GM12874 (cell line): ENCODE measurements at regions not wholly inside any gene's neighbourhood (a gene's known extent, or its start where the extent isn't known, plus 50 kb on each side); places are given as distances from the start of the nearest gene placed in this dataset.

Experiments
- CTCF ChIP-seq: IDR thresholded peaks from 2 replicates; pipeline ENCODE4 v1.5.1; 2011; ENCODE audit warnings: low read depth, mild to moderate bottlenecking, control low read depth, low read length, moderate library complexity; ENCODE audit not compliant: insufficient read depth

DNA sequence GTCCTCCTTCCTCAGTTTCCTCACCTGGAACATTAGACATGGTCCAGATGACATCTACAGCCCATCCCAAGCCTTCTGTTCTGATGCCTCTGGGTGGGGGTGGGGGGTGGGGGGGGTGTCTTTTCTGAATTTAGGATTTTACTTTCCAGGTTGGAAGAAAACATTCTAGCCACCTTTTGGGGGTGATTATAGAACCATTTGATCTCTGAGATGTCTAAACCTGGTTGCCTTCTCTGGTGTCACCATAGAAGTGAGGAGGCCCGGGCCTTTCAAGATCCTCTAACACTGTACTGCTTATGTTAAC lies 411.0 kb upstream of the ZMIZ1 start:
- TF ChIP-seq CTCF, result no peak

- TF ChIP-seq CTCF, result no peak
Measured at GRCh38 chr10:78658645-78659597, 409.8 kb upstream of the ZMIZ1 start.

- TF ChIP-seq CTCF, result no peak
Measured at GRCh38 chr10:78659598-78659967, 409.2 kb upstream of the ZMIZ1 start.

DNA sequence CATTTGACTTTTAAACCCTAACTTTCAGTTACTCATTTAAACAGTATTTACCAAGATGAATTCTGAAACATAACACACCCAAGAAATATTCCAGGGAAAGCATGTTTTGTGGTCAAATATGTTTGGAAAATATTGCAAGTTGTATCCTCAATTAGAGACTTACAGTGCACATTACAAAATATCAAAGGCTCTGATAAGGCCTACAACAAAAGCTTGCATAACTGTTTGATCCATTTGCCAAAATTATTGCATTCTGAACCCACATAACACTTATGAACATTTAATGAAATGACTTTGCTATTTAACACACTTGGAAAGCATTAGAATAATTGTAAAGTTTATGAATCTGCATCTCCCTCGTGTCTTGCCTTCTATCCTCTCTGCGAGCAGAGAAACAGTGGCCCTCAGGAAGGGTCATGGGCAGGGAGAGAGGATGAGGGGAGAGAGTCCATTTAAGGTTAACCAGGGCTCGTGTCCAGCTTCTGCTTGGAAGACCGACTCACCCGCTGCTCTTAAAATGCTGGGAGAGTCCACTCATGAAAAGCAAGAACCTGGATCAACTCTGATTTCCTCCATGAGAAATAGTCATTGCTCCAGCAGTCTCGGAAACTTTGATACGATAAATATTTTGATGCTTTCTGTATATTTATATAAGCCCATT lies 408.2 kb upstream of the ZMIZ1 start:
- no peak for TF ChIP-seq CTCF

DNA sequence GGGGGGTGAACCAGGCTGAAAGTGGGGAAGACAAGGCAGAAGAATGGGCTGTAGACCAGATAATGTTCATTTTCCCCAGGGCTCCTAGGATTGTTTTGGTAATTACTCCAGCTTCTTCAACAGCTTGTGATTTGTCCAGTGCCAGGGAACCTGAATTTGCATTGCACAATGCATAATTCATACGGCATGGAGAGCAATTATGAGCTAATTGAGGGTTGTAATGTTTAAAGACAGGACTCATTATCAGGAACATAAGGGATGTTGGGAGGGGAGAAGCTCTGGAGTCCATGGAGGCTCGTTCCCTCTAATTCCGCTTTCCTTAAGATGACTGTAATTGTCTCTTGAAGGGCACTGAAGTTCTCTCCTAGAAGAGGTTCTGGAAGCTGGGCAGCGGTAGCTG lies 405.0 kb upstream of the ZMIZ1 start:
- no peak for TF ChIP-seq CTCF

DNA sequence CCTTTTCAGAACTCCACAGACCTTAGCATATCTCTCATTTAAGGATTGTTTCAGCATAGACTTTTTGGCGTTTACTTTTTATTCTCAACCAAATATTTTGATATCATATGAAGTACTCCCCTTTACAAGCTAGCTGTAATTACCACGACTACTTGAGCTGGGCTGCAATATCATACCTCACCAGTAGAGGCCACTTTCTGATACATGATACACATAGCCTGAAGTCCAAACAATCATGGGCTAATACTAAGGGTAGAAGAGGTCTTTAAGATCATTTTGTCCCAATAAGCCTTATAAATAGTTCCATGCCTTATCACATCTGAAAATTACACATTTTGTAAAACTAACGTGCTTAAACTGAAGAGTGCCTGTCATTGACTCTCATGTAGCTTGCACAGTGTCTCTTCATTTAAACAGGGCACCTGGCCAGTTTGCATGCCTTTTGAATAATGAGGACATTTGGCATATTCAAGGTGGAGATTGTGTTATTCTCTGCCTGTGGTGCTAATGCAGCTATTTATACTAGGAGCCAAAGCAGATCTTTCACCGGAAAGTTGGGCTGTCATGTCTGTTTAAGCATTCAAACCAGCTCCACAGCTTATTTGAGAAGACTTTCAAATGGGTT lies 403.7 kb upstream of the ZMIZ1 start:
- peak; percentile 50; the same call in 1 of the 2 replicates for TF ChIP-seq CTCF

DNA sequence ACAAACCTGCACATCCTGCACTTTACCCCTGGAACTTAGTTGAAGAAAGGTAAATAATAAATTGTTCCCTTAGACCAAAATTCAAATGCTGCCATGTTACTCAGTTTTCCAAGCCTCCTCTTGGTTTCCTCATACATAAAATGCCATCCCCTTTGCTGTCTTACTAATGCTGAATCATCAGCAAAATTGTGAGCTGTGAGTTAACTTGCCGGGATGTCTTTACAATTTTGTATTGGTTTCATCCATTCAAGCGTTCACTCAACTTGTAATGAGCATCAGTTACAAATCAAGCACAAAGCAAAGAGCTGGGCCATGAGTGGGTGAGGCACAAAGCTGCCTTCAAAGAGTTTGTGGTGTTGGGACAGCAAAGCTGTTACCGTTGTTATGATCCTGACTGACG lies 395.8 kb upstream of the ZMIZ1 start:
- no peak for TF ChIP-seq CTCF
